Activated CD8-positive, alpha-beta T cell treated with anti-CD3 and anti-CD28 coated beads for 36 hours (primary cell): ENCODE measurements at regions not wholly inside any gene's neighbourhood (a gene's known extent, or its start where the extent isn't known, plus 50 kb on each side); places are given as distances from the start of the nearest gene placed in this dataset.

Source experiments
- ATAC-seq: fragments of 200-7000 bp; cut with Tn5 transposase; one replicate; pipeline ENCODE4 v1.10.0; 2021; ENCODE audit warnings: mild to moderate bottlenecking, moderate library complexity
- CTCF ChIA-PET: fragments of 350-600 bp; sonication (Branson Sonifier 250); formaldehyde crosslinking; loops from one replicate; lab custom pipeline; 2021; ENCODE audit warnings: antibody characterized with exemption; lab: Charles Lee
- POLR2A ChIA-PET: fragments of 350-600 bp; sonication (Branson Sonifier 250); formaldehyde crosslinking; loops from one replicate; lab custom pipeline; 2021; ENCODE audit warnings: antibody characterized with exemption; lab: Charles Lee
- DNase-seq: peaks from one replicate; pipeline ENCODE4 v3.0.0-alpha.2; 2020
- H3K27ac Mint-ChIP-seq: one replicate; pipeline ENCODE4 v1.8.0; 2021; ENCODE audit warnings: mild to moderate bottlenecking, mixed read lengths
- H3K27me3 Mint-ChIP-seq: one replicate; pipeline ENCODE4 v1.8.0; 2021; ENCODE audit warnings: mixed read lengths
- H3K36me3 Mint-ChIP-seq: one replicate; pipeline ENCODE4 v1.8.0; 2021; ENCODE audit warnings: low read depth, mixed read lengths
- H3K4me1 Mint-ChIP-seq: one replicate; pipeline ENCODE4 v1.8.0; 2021; ENCODE audit warnings: low read depth, mixed read lengths
- H3K4me3 Mint-ChIP-seq: one replicate; pipeline ENCODE4 v1.8.0; 2021; ENCODE audit warnings: mild to moderate bottlenecking, moderate library complexity, mixed read lengths
- H3K9me3 Mint-ChIP-seq: one replicate; pipeline ENCODE4 v1.8.0; 2021; ENCODE audit warnings: mixed read lengths
- CTCF ChIP-seq: fragments of 200-600 bp; IDR thresholded peaks from one replicate; pipeline ENCODE4 v1.8.0; 2022; ENCODE audit warnings: antibody characterized with exemption, mild to moderate bottlenecking
- intact Hi-C: fragments of 100-400 bp; cut with micrococcal nuclease; formaldehyde crosslinking; loops from one replicate; pipeline ENCODE4 v1.10.0; 2022

DNA sequence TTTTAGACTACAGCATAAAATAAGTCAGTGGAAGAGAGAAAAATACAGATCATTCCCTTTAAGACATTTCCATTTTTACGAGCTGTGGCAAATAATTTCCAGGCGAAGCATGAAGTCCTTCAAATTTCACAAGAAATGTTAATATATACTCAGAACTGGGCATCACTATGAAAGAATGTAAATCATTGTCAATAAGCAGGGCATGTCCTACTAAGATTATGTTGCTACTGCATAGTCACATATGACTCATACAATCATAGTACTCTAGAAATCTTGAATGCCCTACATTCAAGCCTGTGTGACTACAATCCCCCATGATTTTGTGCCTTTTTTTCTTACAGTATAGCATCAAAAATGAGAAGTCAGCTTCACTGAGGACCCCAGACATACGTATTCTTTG, 485.2 kb upstream of the FTMT start:
- no peak for TF ChIP-seq CTCF
- intact Hi-C loops, result no loop called here
- DNase-seq (no peak), ATAC-seq (no peak)
- Mint-ChIP-seq H3K4me3 (no peak overlapping the region), H3K27me3 (no peaks in the 10 kb centered on the region), H3K27ac (no peak overlapping the region), H3K9me3 (peaks cover 4% of the 10 kb centered on the region), H3K36me3 (no peaks in the 10 kb centered on the region), H3K4me1 (no peaks in the 10 kb centered on the region)
- ChIA-PET POLR2A (no interaction called here), CTCF (no interaction called here)

- intact Hi-C loops, result no loop called here
- H3K4me3 Mint-ChIP-seq, result no peak overlapping the region
- DNase-seq (no peak), ATAC-seq (no peak)
- TF ChIP-seq CTCF, result no peak
- POLR2A ChIA-PET, result no interaction called here
- H3K27me3 Mint-ChIP-seq, result no peaks in the 10 kb centered on the region
- H3K9me3 Mint-ChIP-seq, result no peaks in the 10 kb centered on the region
- H3K4me1 Mint-ChIP-seq, result no peaks in the 10 kb centered on the region
- CTCF ChIA-PET, result no interaction called here
- no peaks in the 10 kb centered on the region for H3K36me3 Mint-ChIP-seq
- H3K27ac Mint-ChIP-seq, result no peak overlapping the region
Measured at GRCh38 chr5:121373371-121373770, 478.3 kb upstream of the FTMT start.

- Mint-ChIP-seq H3K4me1 (no peaks in the 10 kb centered on the region), H3K9me3 (no peaks in the 10 kb centered on the region), H3K27me3 (no peaks in the 10 kb centered on the region), H3K27ac (no peak overlapping the region), H3K4me3 (no peak overlapping the region), H3K36me3 (no peaks in the 10 kb centered on the region)
- no peak for TF ChIP-seq CTCF
- CTCF ChIA-PET, result no interaction called here
- POLR2A ChIA-PET, result no interaction called here
- no peak for DNase-seq
- ATAC-seq, result no peak
- intact Hi-C loops, result no loop called here
Measured at GRCh38 chr5:121377461-121377860, 474.2 kb upstream of the FTMT start.

DNA sequence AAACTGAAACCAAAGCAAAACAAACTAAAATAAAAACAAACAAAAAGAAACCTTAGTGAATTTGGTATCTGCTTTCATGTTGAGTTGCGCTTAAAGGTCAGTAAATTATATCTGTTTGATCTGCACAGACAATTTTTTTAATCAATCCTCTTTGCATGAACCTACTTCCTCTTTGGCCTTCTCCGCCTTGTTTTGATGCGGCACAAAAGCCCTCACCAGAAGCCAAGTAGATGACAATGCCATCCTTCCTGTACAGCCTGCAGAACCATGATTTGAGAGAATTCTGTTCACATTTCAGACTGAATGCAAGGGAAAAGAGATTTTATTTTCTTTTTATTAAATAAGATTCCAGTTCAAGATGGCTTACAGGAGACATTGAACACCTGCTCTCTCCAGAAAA, 473.6 kb upstream of the FTMT start:
- ATAC-seq, result no peak
- TF ChIP-seq CTCF, result no peak
- Mint-ChIP-seq H3K27me3 (no peaks in the 10 kb centered on the region), H3K9me3 (no peaks in the 10 kb centered on the region), H3K27ac (no peak overlapping the region), H3K4me3 (no peak overlapping the region), H3K4me1 (no peaks in the 10 kb centered on the region), H3K36me3 (no peaks in the 10 kb centered on the region)
- ChIA-PET POLR2A (no interaction called here), CTCF (no interaction called here)
- DNase-seq, result no peak
- intact Hi-C loops, result no loop called here

GRCh38 chr5:121378559-121379359, 472.9 kb upstream of the FTMT start:
- intact Hi-C loops, result no loop called here
- CTCF ChIA-PET, result no interaction called here

More at GRCh38 chr5:121378559-121379359, 472.9 kb upstream of the FTMT start:
- Mint-ChIP-seq H3K4me3 (no peak overlapping the region), H3K4me1 (no peaks in the 10 kb centered on the region), H3K36me3 (no peaks in the 10 kb centered on the region), H3K27ac (no peak overlapping the region), H3K27me3 (no peaks in the 10 kb centered on the region), H3K9me3 (no peaks in the 10 kb centered on the region)
- DNase-seq (no peak), ATAC-seq (no peak)
- no peak for TF ChIP-seq CTCF
- POLR2A ChIA-PET, result no interaction called here
